LNCAP (cell line): ENCODE measurements at regions not wholly inside any gene's neighbourhood (a gene's known extent, or its start where the extent isn't known, plus 50 kb on each side); places are given as distances from the start of the nearest gene placed in this dataset.

Experiments used
- CTCF ChIP-seq: fragments of 450-650 bp; IDR thresholded peaks from 2 replicates; pipeline ENCODE4 v1.5.1; 2017; ENCODE audit warnings: mild to moderate bottlenecking

- TF ChIP-seq CTCF = no peak
Observed at GRCh38 chr20:51199920-51200319, 177.0 kb upstream of the KCNG1 start.

- TF ChIP-seq CTCF = no peak
Observed at GRCh38 chr20:51198876-51199523, 176.1 kb upstream of the KCNG1 start.

- no peak for TF ChIP-seq CTCF
Observed at GRCh38 chr20:51198238-51198637, 175.3 kb upstream of the KCNG1 start.

- no peak for TF ChIP-seq CTCF
Observed at GRCh38 chr20:51196991-51197651, 174.2 kb upstream of the KCNG1 start.

- TF ChIP-seq CTCF = no peak
Observed at GRCh38 chr20:51195990-51196389, 173.1 kb upstream of the KCNG1 start.

GRCh38 chr20:51195419-51195901 lies 172.6 kb upstream of the KCNG1 start:
- TF ChIP-seq CTCF = no peak

GRCh38 chr20:51193066-51193772 lies 170.3 kb upstream of the KCNG1 start:
- TF ChIP-seq CTCF = no peak
